Activated CD8-positive, alpha-beta T cell treated with anti-CD3 and anti-CD28 coated beads for 36 hours (primary cell): ENCODE measurements at regions not wholly inside any gene's neighbourhood (a gene's known extent, or its start where the extent isn't known, plus 50 kb on each side); places are given as distances from the start of the nearest gene placed in this dataset.
"Not testable (repeated sequence)": the region's sequence is repeated elsewhere in the genome, so short reads cannot be mapped to it uniquely, and the experiment has no call there.

ENCODE experiments used
- ATAC-seq: fragments of 200-7000 bp; cut with Tn5 transposase; one replicate; pipeline ENCODE4 v1.10.0; 2021; ENCODE audit warnings: mild to moderate bottlenecking, moderate library complexity
- CTCF ChIA-PET: fragments of 350-600 bp; sonication (Branson Sonifier 250); formaldehyde crosslinking; loops from one replicate; lab custom pipeline; 2021; ENCODE audit warnings: antibody characterized with exemption; lab: Charles Lee
- POLR2A ChIA-PET: fragments of 350-600 bp; sonication (Branson Sonifier 250); formaldehyde crosslinking; loops from one replicate; lab custom pipeline; 2021; ENCODE audit warnings: antibody characterized with exemption; lab: Charles Lee
- DNase-seq: peaks from one replicate; pipeline ENCODE4 v3.0.0-alpha.2; 2020
- H3K27ac Mint-ChIP-seq: one replicate; pipeline ENCODE4 v1.8.0; 2021; ENCODE audit warnings: mild to moderate bottlenecking, mixed read lengths
- H3K27me3 Mint-ChIP-seq: one replicate; pipeline ENCODE4 v1.8.0; 2021; ENCODE audit warnings: mixed read lengths
- H3K36me3 Mint-ChIP-seq: one replicate; pipeline ENCODE4 v1.8.0; 2021; ENCODE audit warnings: low read depth, mixed read lengths
- H3K4me1 Mint-ChIP-seq: one replicate; pipeline ENCODE4 v1.8.0; 2021; ENCODE audit warnings: low read depth, mixed read lengths
- H3K4me3 Mint-ChIP-seq: one replicate; pipeline ENCODE4 v1.8.0; 2021; ENCODE audit warnings: mild to moderate bottlenecking, moderate library complexity, mixed read lengths
- H3K9me3 Mint-ChIP-seq: one replicate; pipeline ENCODE4 v1.8.0; 2021; ENCODE audit warnings: mixed read lengths
- CTCF ChIP-seq: fragments of 200-600 bp; IDR thresholded peaks from one replicate; pipeline ENCODE4 v1.8.0; 2022; ENCODE audit warnings: antibody characterized with exemption, mild to moderate bottlenecking
- intact Hi-C: fragments of 100-400 bp; cut with micrococcal nuclease; formaldehyde crosslinking; loops from one replicate; pipeline ENCODE4 v1.10.0; 2022

- ATAC-seq (no peak), DNase-seq (no peak)
- H3K27ac Mint-ChIP-seq, result no peak overlapping the region
- no peaks in the 10 kb centered on the region for H3K4me1 Mint-ChIP-seq
- no peak overlapping the region for H3K4me3 Mint-ChIP-seq
- no peaks in the 10 kb centered on the region for H3K27me3 Mint-ChIP-seq
- peaks cover 10% of the 10 kb centered on the region for H3K9me3 Mint-ChIP-seq
- intact Hi-C loops, result no loop called here
- TF ChIP-seq CTCF, result no peak
- no peaks in the 10 kb centered on the region for H3K36me3 Mint-ChIP-seq
- CTCF ChIA-PET, result no interaction called here
- POLR2A ChIA-PET, result no interaction called here
Observed at GRCh38 chr1:187844313-187844712, 1015.6 kb downstream of the PLA2G4A start.

GRCh38 chr1:187847531-187847930 is 1018.8 kb downstream of the PLA2G4A start:
- intact Hi-C loops, result no loop called here
- ChIA-PET CTCF (no interaction called here), POLR2A (no interaction called here)
- H3K4me1 Mint-ChIP-seq, result no peaks in the 10 kb centered on the region
- peaks cover 7% of the 10 kb centered on the region for H3K9me3 Mint-ChIP-seq
- no peak overlapping the region for H3K27ac Mint-ChIP-seq
- H3K4me3 Mint-ChIP-seq, result no peak overlapping the region
- DNase-seq, result no peak
- no peak for TF ChIP-seq CTCF
- no peak for ATAC-seq
- no peaks in the 10 kb centered on the region for H3K27me3 Mint-ChIP-seq
- no peaks in the 10 kb centered on the region for H3K36me3 Mint-ChIP-seq

GRCh38 chr1:187848321-187848720 is 1019.6 kb downstream of the PLA2G4A start:
- Mint-ChIP-seq H3K27ac (no peak overlapping the region), H3K4me3 (no peak overlapping the region), H3K4me1 (no peaks in the 10 kb centered on the region), H3K36me3 (no peaks in the 10 kb centered on the region), H3K27me3 (no peaks in the 10 kb centered on the region), H3K9me3 (peaks cover 6% of the 10 kb centered on the region)
- POLR2A ChIA-PET, result no interaction called here
- CTCF ChIA-PET, result no interaction called here
- DNase-seq (no peak), ATAC-seq (no peak)
- TF ChIP-seq CTCF, result no peak
- intact Hi-C loops, result no loop called here

GRCh38 chr1:187850146-187850545 is 1021.4 kb downstream of the PLA2G4A start:
- H3K27me3 Mint-ChIP-seq, H3K4me1 Mint-ChIP-seq, H3K27ac Mint-ChIP-seq, H3K4me3 Mint-ChIP-seq, intact Hi-C loops, ATAC-seq, DNase-seq, H3K9me3 Mint-ChIP-seq, CTCF ChIA-PET, POLR2A ChIA-PET, H3K36me3 Mint-ChIP-seq: not testable (repeated sequence)

GRCh38 chr1:187853505-187853904 is 1024.8 kb downstream of the PLA2G4A start:
- H3K9me3 Mint-ChIP-seq, result peaks cover 9% of the 10 kb centered on the region
- H3K36me3 Mint-ChIP-seq, result no peaks in the 10 kb centered on the region
- POLR2A ChIA-PET, result no interaction called here
- no peaks in the 10 kb centered on the region for H3K27me3 Mint-ChIP-seq
- DNase-seq (no peak), ATAC-seq (no peak)
- H3K27ac Mint-ChIP-seq, result no peak overlapping the region
- CTCF ChIA-PET, result interaction anchor here (1.4 kb wide), 1 partner anchor 8 kb away, joined by 4 read pairs; no protein-coding TSS in a partner anchor
- H3K4me3 Mint-ChIP-seq, result no peak overlapping the region
- intact Hi-C loops, result no loop called here
- TF ChIP-seq CTCF, result no peak
- H3K4me1 Mint-ChIP-seq, result no peaks in the 10 kb centered on the region

GRCh38 chr1:187854457-187854856 is 1025.7 kb downstream of the PLA2G4A start:
- Mint-ChIP-seq H3K27ac (no peak overlapping the region), H3K36me3 (no peaks in the 10 kb centered on the region), H3K27me3 (no peaks in the 10 kb centered on the region), H3K4me3 (no peak overlapping the region), H3K4me1 (no peaks in the 10 kb centered on the region), H3K9me3 (peaks cover 12% of the 10 kb centered on the region)
- CTCF ChIA-PET, result interaction anchor here (0.6 to 1.4 kb wide), 2 partner anchors 9 to 1398 kb away, joined by 3 to 4 read pairs; no protein-coding TSS in a partner anchor
- ATAC-seq (no peak), DNase-seq (no peak)
- intact Hi-C loops, result no loop called here
- no peak for TF ChIP-seq CTCF
- POLR2A ChIA-PET, result no interaction called here
